ENCODE measurements at regions not wholly inside any gene's neighbourhood (a gene's known extent, or its start where the extent isn't known, plus 50 kb on each side); places are given as distances from the start of the nearest gene placed in this dataset.

- Histone ChIP-seq H3K9me3 (no peaks in the 10 kb centered on the region), H3K27me3 (no peaks in the 10 kb centered on the region), H3K4me3 (no peak overlapping the region), H3K36me3 (no peaks in the 10 kb centered on the region)
- DNase-seq: no peak
These were observed 169.1 kb downstream of the GUCY2F start for GRCh38 chrX:109312757-109313156.

- Histone ChIP-seq H3K36me3 (no peaks in the 10 kb centered on the region), H3K27me3 (no peaks in the 10 kb centered on the region), H3K9me3 (no peaks in the 10 kb centered on the region), H3K4me3 (no peak overlapping the region)
- no peak for DNase-seq
These were observed 171.9 kb downstream of the GUCY2F start for GRCh38 chrX:109310031-109310430.

- no peak for DNase-seq
- H3K4me3 ChIP-seq: no peak overlapping the region
- no peaks in the 10 kb centered on the region for H3K27me3 ChIP-seq
- H3K36me3 ChIP-seq: no peaks in the 10 kb centered on the region
- H3K9me3 ChIP-seq: no peaks in the 10 kb centered on the region
These were observed 180.7 kb downstream of the GUCY2F start for GRCh38 chrX:109301177-109301576.

- no peak overlapping the region for H3K4me3 ChIP-seq
- no peak for DNase-seq
- no peaks in the 10 kb centered on the region for H3K36me3 ChIP-seq
- H3K27me3 ChIP-seq: no peaks in the 10 kb centered on the region
- H3K9me3 ChIP-seq: no peaks in the 10 kb centered on the region
These were observed 181.5 kb downstream of the GUCY2F start for GRCh38 chrX:109300415-109300814.

GRCh38 chrX:109299091-109299490 is 182.8 kb downstream of the GUCY2F start:
- Histone ChIP-seq H3K27me3 (no peaks in the 10 kb centered on the region), H3K36me3 (no peaks in the 10 kb centered on the region), H3K9me3 (no peaks in the 10 kb centered on the region), H3K4me3 (no peak overlapping the region)
- no peak for DNase-seq

GRCh38 chrX:109294097-109294814 is 187.6 kb downstream of the GUCY2F start:
- no peaks in the 10 kb centered on the region for H3K27me3 ChIP-seq
- H3K9me3 ChIP-seq: no peaks in the 10 kb centered on the region
- no peaks in the 10 kb centered on the region for H3K36me3 ChIP-seq
- DNase-seq: no peak
- H3K4me3 ChIP-seq: no peak overlapping the region

- H3K36me3 ChIP-seq: no peaks in the 10 kb centered on the region
- DNase-seq: no peak
These were observed 198.0 kb downstream of the GUCY2F start for GRCh38 chrX:109283870-109284269.

GRCh38 chrX:109281483-109282275 is 200.2 kb downstream of the GUCY2F start:
- no peak for DNase-seq
- Histone ChIP-seq H3K9me3 (no peaks in the 10 kb centered on the region), H3K4me3 (no peak overlapping the region), H3K27me3 (no peaks in the 10 kb centered on the region), H3K36me3 (no peaks in the 10 kb centered on the region)

More at GRCh38 chrX:109283870-109284269, 198.0 kb downstream of the GUCY2F start:
- H3K9me3 ChIP-seq: no peaks in the 10 kb centered on the region
- H3K4me3 ChIP-seq: no peak overlapping the region
- no peaks in the 10 kb centered on the region for H3K27me3 ChIP-seq

- no peaks in the 10 kb centered on the region for H3K27me3 ChIP-seq
- DNase-seq: no peak
- no peaks in the 10 kb centered on the region for H3K9me3 ChIP-seq
- H3K4me3 ChIP-seq: no peak overlapping the region
- no peaks in the 10 kb centered on the region for H3K36me3 ChIP-seq
These were observed 207.1 kb downstream of the GUCY2F start for GRCh38 chrX:109274806-109275205.

- H3K4me3 ChIP-seq: no peak overlapping the region
- peak; percentile 8 for DNase-seq
- H3K36me3 ChIP-seq: no peaks in the 10 kb centered on the region
- H3K9me3 ChIP-seq: no peaks in the 10 kb centered on the region
- H3K27me3 ChIP-seq: no peaks in the 10 kb centered on the region
These were observed 211.1 kb downstream of the GUCY2F start for GRCh38 chrX:109270580-109271484.

GRCh38 chrX:109268340-109268739 is 213.5 kb downstream of the GUCY2F start:
- DNase-seq: no peak
- H3K4me3 ChIP-seq: no peak overlapping the region
- H3K27me3 ChIP-seq: no peaks in the 10 kb centered on the region
- H3K36me3 ChIP-seq: no peaks in the 10 kb centered on the region
- no peaks in the 10 kb centered on the region for H3K9me3 ChIP-seq

GRCh38 chrX:109266034-109266433 is 215.9 kb downstream of the GUCY2F start:
- H3K9me3 ChIP-seq: no peaks in the 10 kb centered on the region
- no peak for DNase-seq
- no peaks in the 10 kb centered on the region for H3K36me3 ChIP-seq
- no peaks in the 10 kb centered on the region for H3K27me3 ChIP-seq
- no peak overlapping the region for H3K4me3 ChIP-seq

GRCh38 chrX:109264878-109265277 is 217.0 kb downstream of the GUCY2F start:
- DNase-seq: no peak
- Histone ChIP-seq H3K27me3 (no peaks in the 10 kb centered on the region), H3K9me3 (no peaks in the 10 kb centered on the region), H3K36me3 (no peaks in the 10 kb centered on the region), H3K4me3 (no peak overlapping the region)

GRCh38 chrX:109261279-109261678 is 220.6 kb downstream of the GUCY2F start:
- no peaks in the 10 kb centered on the region for H3K36me3 ChIP-seq
- no peaks in the 10 kb centered on the region for H3K9me3 ChIP-seq
- DNase-seq: no peak
- no peak overlapping the region for H3K4me3 ChIP-seq
- no peaks in the 10 kb centered on the region for H3K27me3 ChIP-seq

GRCh38 chrX:109252789-109253188 is 229.1 kb downstream of the GUCY2F start:
- DNase-seq: no peak
- no peaks in the 10 kb centered on the region for H3K27me3 ChIP-seq
- no peak overlapping the region for H3K4me3 ChIP-seq
- H3K36me3 ChIP-seq: no peaks in the 10 kb centered on the region
- H3K9me3 ChIP-seq: no peaks in the 10 kb centered on the region

GRCh38 chrX:109218761-109219160 is 263.1 kb downstream of the GUCY2F start:
- no peaks in the 10 kb centered on the region for H3K27me3 ChIP-seq
- no peaks in the 10 kb centered on the region for H3K9me3 ChIP-seq
- no peak overlapping the region for H3K4me3 ChIP-seq
- no peak for DNase-seq
- no peaks in the 10 kb centered on the region for H3K36me3 ChIP-seq

- Histone ChIP-seq H3K9me3 (no peaks in the 10 kb centered on the region), H3K27me3 (no peaks in the 10 kb centered on the region), H3K36me3 (no peaks in the 10 kb centered on the region), H3K4me3 (no peak overlapping the region)
- DNase-seq: no peak
These were observed 282.2 kb downstream of the GUCY2F start for GRCh38 chrX:109199726-109200125.

Data from MG63 (cell line).